Upper lobe of left lung (tissue), 6 donors: ENCODE measurements at regions not wholly inside any gene's neighbourhood (a gene's known extent, or its start where the extent isn't known, plus 50 kb on each side); places are given as distances from the start of the nearest gene placed in this dataset.
A peak's percentile ranks its signal among the peaks of the same experiment; 100 is the strongest.

Experiments
- ATAC-seq, 2 donors: fragments of 200-7000 bp; cut with Tn5 transposase; one replicate each; pipeline ENCODE4 v1.9.1; 2022; ENCODE audit warnings: mild to moderate bottlenecking in 2 of 2, moderate library complexity in 2 of 2; ENCODE audit not compliant: low FRiP score in 2 of 2
- DNase-seq, 2 donors: peaks; one replicate each; pipeline ENCODE4 v3.0.0-alpha.2; 2019 to 2020
- H3K27ac ChIP-seq, 4 donors: fragments of 200-600 bp; sonication (generic); one replicate each; pipeline ENCODE4 v1.5.1; 2016 to 2019
- H3K27me3 ChIP-seq, 4 donors: fragments of 200-600 bp; sonication (generic); one replicate each; pipeline ENCODE4 v1.5.1; 2017 to 2019
- H3K36me3 ChIP-seq, 4 donors: fragments of 200-600 bp; sonication (generic); one replicate each; pipeline ENCODE4 v1.5.1; 2016 to 2019
- H3K4me1 ChIP-seq, 4 donors: fragments of 200-600 bp; sonication (generic); one replicate each; pipeline ENCODE4 v1.5.1; 2018 to 2019
- H3K4me3 ChIP-seq, 4 donors: fragments of 200-600 bp; sonication (generic); one replicate each; pipeline ENCODE4 v1.5.1; 2017 to 2019; ENCODE audit warnings: mild to moderate bottlenecking in 2 of 4, moderate library complexity in 1 of 4
- H3K9me3 ChIP-seq, 4 donors: fragments of 200-600 bp; sonication (generic); one replicate each; pipeline ENCODE4 v1.5.1; 2018 to 2019
- CTCF ChIP-seq, 6 experiments: fragments of 450-650 bp in 4 of 6; fragments of 200-600 bp in 2 of 6; sonication (generic) in 2 of 6; IDR thresholded peaks; one replicate each; pipeline ENCODE4 v1.5.1; 2016 to 2019; ENCODE audit warnings: antibody characterized with exemption in 6 of 6
- EP300 ChIP-seq, 4 donors: sonication (generic); formaldehyde crosslinking; IDR thresholded peaks; one replicate each; pipeline ENCODE4 v1.5.1; 2017; ENCODE audit warnings: antibody characterized with exemption in 4 of 4, control low read depth in 2 of 4
- POLR2A ChIP-seq, 4 donors: fragments of 450-650 bp; IDR thresholded peaks; one replicate each; pipeline ENCODE4 v1.5.1; 2016 to 2017; ENCODE audit warnings: antibody characterized with exemption in 4 of 4, mild to moderate bottlenecking in 2 of 4
- POLR2AphosphoS5 ChIP-seq, 2 donors: sonication (generic); formaldehyde crosslinking; IDR thresholded peaks; one replicate each; pipeline ENCODE4 v1.5.1; 2017; ENCODE audit warnings: antibody characterized with exemption in 2 of 2
- WGBS, 2 donors: methylation state at CpG; one replicate each; pipeline ENCODE4 v1.1.5; 2017 to 2018; 5-methylcytosine and 5-hydroxymethylcytosine counted together
- donor health status: DM: no; HTN: no; CAD: no; lungs with moderate emphysema.
- donor health status: DM: no; HTN: yes; CAD: no; lungs with severe emphysema.

GRCh38 chr11:70535191-70535971, 137.1 kb downstream of the CTTN start:
- H3K9me3 ChIP-seq, result no peaks in the 10 kb centered on the region
- ATAC-seq, result no peak
- no peak for TF ChIP-seq POLR2A (IDR thresholded peaks at IDR 0.05)
- TF ChIP-seq CTCF (IDR thresholded peaks at IDR 0.05), result no peak
- no peak for TF ChIP-seq POLR2AphosphoS5 (IDR thresholded peaks at IDR 0.05)
- TF ChIP-seq EP300 (IDR thresholded peaks at IDR 0.05), result no peak
- 92 to 94% methylated on average over 11 to 16 of the region's 16 CpGs for WGBS, 2 donors
- H3K4me3 ChIP-seq, result no peak overlapping the region
- H3K27ac ChIP-seq, result no peak overlapping the region
- H3K27me3 ChIP-seq, result no peaks in the 10 kb centered on the region
- peak in 1 of 2 donors; percentile 65 for DNase-seq
- H3K36me3 ChIP-seq, result no peaks in the 10 kb centered on the region
- H3K4me1 ChIP-seq, result no peaks in the 10 kb centered on the region

- Histone ChIP-seq H3K4me3 (no peak overlapping the region), H3K36me3 (no peaks in the 10 kb centered on the region), H3K27ac (no peak overlapping the region), H3K9me3 (no peaks in the 10 kb centered on the region), H3K27me3 (no peaks in the 10 kb centered on the region), H3K4me1 (no peaks in the 10 kb centered on the region)
- WGBS, 2 donors, result 89 to 90% methylated on average over 9 to 18 of the region's 20 CpGs
- TF ChIP-seq CTCF (IDR thresholded peaks at IDR 0.05) (no peak), EP300 (IDR thresholded peaks at IDR 0.05) (no peak), POLR2AphosphoS5 (IDR thresholded peaks at IDR 0.05) (no peak), POLR2A (IDR thresholded peaks at IDR 0.05) (no peak)
- peak in 1 of 2 donors; percentile 40 for DNase-seq
- peak in 1 of 2 donors; percentile 3 for ATAC-seq
Measured at GRCh38 chr11:70536051-70536877, 137.9 kb downstream of the CTTN start.

GRCh38 chr11:70537576-70538571, 139.5 kb downstream of the CTTN start:
- H3K36me3 ChIP-seq, result no peaks in the 10 kb centered on the region
- H3K9me3 ChIP-seq, result peaks cover 0 to 5% (median 0%) of the 10 kb centered on the region in 4 donors
- ATAC-seq (no peak), DNase-seq (peak in 1 of 2 donors; percentile 44)
- WGBS, 2 donors, result 88 to 90% methylated on average over 10 to 28 of the region's 28 CpGs
- no peak overlapping the region for H3K4me3 ChIP-seq
- TF ChIP-seq CTCF (IDR thresholded peaks at IDR 0.05) (no peak), EP300 (IDR thresholded peaks at IDR 0.05) (no peak), POLR2A (IDR thresholded peaks at IDR 0.05) (no peak), POLR2AphosphoS5 (IDR thresholded peaks at IDR 0.05) (no peak)
- H3K27me3 ChIP-seq, result no peaks in the 10 kb centered on the region
- H3K4me1 ChIP-seq, result peaks cover 0 to 4% (median 0%) of the 10 kb centered on the region in 4 donors
- H3K27ac ChIP-seq, result no peak overlapping the region

GRCh38 chr11:70538641-70539359, 140.5 kb downstream of the CTTN start:
- WGBS, 2 donors, result 85 to 92% methylated on average over 18 to 22 of the region's 22 CpGs

More at GRCh38 chr11:70538641-70539359, 140.5 kb downstream of the CTTN start:
- Histone ChIP-seq H3K27me3 (no peaks in the 10 kb centered on the region), H3K9me3 (peaks cover 0 to 5% (median 0%) of the 10 kb centered on the region in 4 donors), H3K4me1 (peaks cover 0 to 4% (median 0%) of the 10 kb centered on the region in 4 donors), H3K27ac (no peak overlapping the region), H3K4me3 (no peak overlapping the region), H3K36me3 (no peaks in the 10 kb centered on the region)
- TF ChIP-seq POLR2AphosphoS5 (IDR thresholded peaks at IDR 0.05) (no peak), POLR2A (IDR thresholded peaks at IDR 0.05) (no peak), CTCF (IDR thresholded peaks at IDR 0.05) (no peak)
- no peak for ATAC-seq
- DNase-seq, result peak in 1 of 2 donors; percentile 37
